ENCODE measurements at regions not wholly inside any gene's neighbourhood (a gene's known extent, or its start where the extent isn't known, plus 50 kb on each side); places are given as distances from the start of the nearest gene placed in this dataset.

DNA sequence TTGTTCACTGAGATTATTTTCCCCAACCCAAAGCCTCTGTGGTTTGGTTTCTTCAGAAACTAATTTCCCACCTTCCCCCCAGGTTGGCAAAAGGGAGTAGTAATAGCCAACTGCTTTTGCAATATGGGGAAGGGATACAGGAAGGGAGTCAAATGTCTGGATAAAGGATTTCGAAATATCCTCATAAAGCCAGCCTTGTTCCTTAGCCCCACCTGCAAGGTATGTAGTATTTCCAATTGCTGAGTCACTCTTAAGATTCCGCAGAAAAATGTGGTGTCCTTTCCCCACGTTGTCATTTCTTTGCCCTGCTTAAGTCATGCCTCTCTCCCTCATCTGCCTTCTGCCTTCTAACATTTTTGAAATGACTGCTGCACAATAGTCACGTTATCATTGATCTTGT is 138.8 kb upstream of the DCAF8L1 start:
- H3K27me3 ChIP-seq = no peaks in the 10 kb centered on the region
- no peak overlapping the region for H3K27ac ChIP-seq
- DNase-seq = no peak
- no peak overlapping the region for H3K4me3 ChIP-seq (replicated peaks in 1 of 3)
- no peaks in the 10 kb centered on the region for H3K36me3 ChIP-seq
- intact Hi-C loops (cut with DNase I) = no loop called here
- 88 to 93% methylated on average over 4 of the region's 4 CpGs for WGBS, 2 donors
- no peaks in the 10 kb centered on the region for H3K9me3 ChIP-seq
- TF ChIP-seq, protein P1, sequence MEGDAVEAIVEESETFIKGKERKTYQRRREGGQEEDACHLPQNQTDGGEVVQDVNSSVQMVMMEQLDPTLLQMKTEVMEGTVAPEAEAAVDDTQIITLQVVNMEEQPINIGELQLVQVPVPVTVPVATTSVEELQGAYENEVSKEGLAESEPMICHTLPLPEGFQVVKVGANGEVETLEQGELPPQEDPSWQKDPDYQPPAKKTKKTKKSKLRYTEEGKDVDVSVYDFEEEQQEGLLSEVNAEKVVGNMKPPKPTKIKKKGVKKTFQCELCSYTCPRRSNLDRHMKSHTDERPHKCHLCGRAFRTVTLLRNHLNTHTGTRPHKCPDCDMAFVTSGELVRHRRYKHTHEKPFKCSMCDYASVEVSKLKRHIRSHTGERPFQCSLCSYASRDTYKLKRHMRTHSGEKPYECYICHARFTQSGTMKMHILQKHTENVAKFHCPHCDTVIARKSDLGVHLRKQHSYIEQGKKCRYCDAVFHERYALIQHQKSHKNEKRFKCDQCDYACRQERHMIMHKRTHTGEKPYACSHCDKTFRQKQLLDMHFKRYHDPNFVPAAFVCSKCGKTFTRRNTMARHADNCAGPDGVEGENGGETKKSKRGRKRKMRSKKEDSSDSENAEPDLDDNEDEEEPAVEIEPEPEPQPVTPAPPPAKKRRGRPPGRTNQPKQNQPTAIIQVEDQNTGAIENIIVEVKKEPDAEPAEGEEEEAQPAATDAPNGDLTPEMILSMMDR (IDR thresholded peaks at IDR 0.05) = no peak
- TF ChIP-seq POLR2A (IDR thresholded peaks at IDR 0.05) = no peak
- no peaks in the 10 kb centered on the region for H3K4me1 ChIP-seq

DNA sequence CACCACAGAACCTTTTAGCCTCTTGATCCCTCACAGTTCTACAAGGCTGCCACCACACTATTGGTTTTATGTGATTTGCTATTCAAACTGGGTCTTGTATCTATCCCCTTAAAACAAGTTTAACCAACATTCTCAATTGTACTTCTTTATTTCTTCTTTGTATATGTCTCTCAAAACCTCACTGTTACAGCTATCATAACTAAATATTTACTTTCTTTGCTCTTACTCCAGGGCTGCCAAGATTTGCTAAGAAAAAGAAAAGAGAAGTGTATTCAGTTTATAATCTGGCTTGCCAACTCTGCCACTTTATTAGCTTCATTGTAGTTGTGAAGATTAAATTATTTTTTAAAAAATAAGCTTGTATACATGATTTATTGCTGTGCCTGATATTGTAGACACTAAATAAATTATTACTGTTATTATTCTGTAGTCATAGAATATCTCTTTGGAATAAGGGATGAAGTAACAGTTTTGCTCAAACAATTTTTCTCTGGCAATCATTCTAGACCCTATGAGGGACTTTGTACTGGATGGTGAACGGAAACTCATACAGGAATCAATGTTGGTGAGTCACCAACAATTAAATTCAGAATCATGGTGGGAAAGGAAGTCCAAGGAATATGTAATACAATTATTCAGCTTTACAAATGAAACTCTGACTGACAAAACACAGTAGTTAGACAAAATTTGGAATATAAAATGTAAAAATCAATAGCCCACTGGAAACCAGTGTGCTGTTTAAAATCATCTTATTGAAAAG is 127.1 kb upstream of the DCAF8L1 start:
- intact Hi-C loops (cut with DNase I) = no loop called here
- H3K36me3 ChIP-seq = no peaks in the 10 kb centered on the region
- H3K27ac ChIP-seq = no peak overlapping the region
- H3K9me3 ChIP-seq = no peaks in the 10 kb centered on the region
- no peak overlapping the region for H3K4me3 ChIP-seq (replicated peaks in 1 of 3)
- DNase-seq = no peak
- H3K4me1 ChIP-seq = no peaks in the 10 kb centered on the region
- 61 to 84% methylated on average over 1 of the region's 1 CpG for WGBS, 2 donors
- H3K27me3 ChIP-seq = no peaks in the 10 kb centered on the region
- TF ChIP-seq, protein P1 (IDR thresholded peaks at IDR 0.05) = no peak
- TF ChIP-seq POLR2A (IDR thresholded peaks at IDR 0.05) = no peak

DNA sequence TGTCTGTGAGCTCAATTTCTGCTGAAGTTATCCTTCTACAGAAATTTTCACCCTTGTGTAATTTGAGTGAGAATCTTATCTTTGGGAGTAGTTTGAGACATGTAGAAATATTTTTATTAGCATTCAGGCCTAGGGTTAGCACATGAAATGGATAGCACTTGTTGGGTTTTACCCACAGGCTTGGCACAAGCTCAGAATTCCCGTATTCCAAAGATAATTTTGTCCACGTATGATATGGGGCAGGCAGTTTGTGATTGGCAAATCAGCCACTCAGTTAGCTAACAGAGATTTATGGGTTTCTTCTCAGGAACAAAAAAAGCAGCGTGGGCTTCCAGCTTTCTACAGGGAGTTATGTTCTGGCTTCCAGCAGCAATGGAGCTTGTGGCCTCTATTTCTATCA is 117.9 kb upstream of the DCAF8L1 start:
- no peak for DNase-seq
- Histone ChIP-seq H3K9me3 (no peaks in the 10 kb centered on the region), H3K27me3 (no peaks in the 10 kb centered on the region), H3K27ac (no peak overlapping the region), H3K4me1 (no peaks in the 10 kb centered on the region), H3K4me3 (replicated peaks in 1 of 3) (no peak overlapping the region), H3K36me3 (no peaks in the 10 kb centered on the region)
- 62 to 71% methylated on average over 2 to 3 of the region's 3 CpGs for WGBS, 2 donors
- TF ChIP-seq POLR2A (IDR thresholded peaks at IDR 0.05) = no peak
- TF ChIP-seq, protein P1 (IDR thresholded peaks at IDR 0.05) = no peak
- intact Hi-C loops (cut with DNase I) = no loop called here

DNA sequence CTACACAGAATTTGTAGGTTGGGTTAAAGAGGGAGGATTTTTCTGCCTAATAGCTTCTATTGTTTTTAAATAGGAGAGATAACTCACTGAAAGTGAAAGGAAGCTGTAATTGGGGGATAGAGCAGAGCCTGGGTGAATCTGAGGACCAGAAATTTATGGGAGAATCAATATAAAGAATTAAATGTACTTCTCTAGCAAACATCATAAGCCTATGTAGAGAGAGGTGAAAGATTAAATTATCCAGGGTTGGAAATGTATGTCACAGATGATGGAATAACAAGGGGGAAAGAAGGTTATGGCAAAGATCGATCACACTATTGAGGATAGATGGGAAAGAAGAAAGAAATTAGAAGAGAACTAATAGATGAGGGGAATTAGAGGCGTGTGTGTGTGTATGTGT is 104.4 kb upstream of the DCAF8L1 start:
- Histone ChIP-seq H3K4me1 (no peaks in the 10 kb centered on the region), H3K27me3 (no peaks in the 10 kb centered on the region), H3K4me3 (replicated peaks in 1 of 3) (no peak overlapping the region), H3K36me3 (no peaks in the 10 kb centered on the region), H3K9me3 (no peaks in the 10 kb centered on the region), H3K27ac (no peak overlapping the region)
- TF ChIP-seq, protein P1 (IDR thresholded peaks at IDR 0.05) = no peak
- TF ChIP-seq POLR2A (IDR thresholded peaks at IDR 0.05) = no peak
- intact Hi-C loops (cut with DNase I) = no loop called here
- no peak for DNase-seq
- 87 to 88% methylated on average over 2 of the region's 2 CpGs for WGBS, 2 donors

DNA sequence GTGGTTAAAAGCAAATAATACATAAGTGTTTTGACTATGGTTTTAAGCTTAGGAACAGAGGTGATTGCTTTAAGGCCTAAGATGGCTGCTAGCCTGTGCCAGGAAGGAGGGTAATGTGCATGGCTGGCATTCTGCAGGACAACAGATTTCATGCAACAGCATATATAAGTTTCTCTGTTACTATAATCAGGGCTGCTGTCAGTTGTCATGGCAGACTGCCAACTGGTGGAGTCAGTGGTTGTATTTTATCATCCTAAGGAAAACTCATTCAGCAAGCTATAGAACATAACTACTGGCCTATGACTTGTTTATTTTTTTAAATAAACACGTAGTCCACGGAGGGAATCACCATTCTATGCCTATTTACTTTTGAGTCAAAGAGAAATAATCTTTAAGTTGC is 77.7 kb upstream of the DCAF8L1 start:
- Histone ChIP-seq H3K36me3 (no peaks in the 10 kb centered on the region), H3K27me3 (no peaks in the 10 kb centered on the region), H3K9me3 (no peaks in the 10 kb centered on the region), H3K27ac (no peak overlapping the region), H3K4me3 (replicated peaks in 1 of 3) (no peak overlapping the region), H3K4me1 (no peaks in the 10 kb centered on the region)
- 13 to 28% methylated on average over 2 of the region's 2 CpGs for WGBS, 2 donors
- intact Hi-C loops (cut with DNase I) = no loop called here
- DNase-seq = no peak
- TF ChIP-seq, protein P1 (IDR thresholded peaks at IDR 0.05) = no peak
- no peak for TF ChIP-seq POLR2A (IDR thresholded peaks at IDR 0.05)
